Ovary (tissue), 3 donors: ENCODE measurements at regions not wholly inside any gene's neighbourhood (a gene's known extent, or its start where the extent isn't known, plus 50 kb on each side); places are given as distances from the start of the nearest gene placed in this dataset.

Experiments used
- POLR2A ChIP-seq: fragments of 450-650 bp; IDR thresholded peaks from one replicate; pipeline ENCODE4 v1.6.1; 2017; ENCODE audit warnings: antibody characterized with exemption, mild to moderate bottlenecking, moderate library complexity
- TF ChIP-seq, protein P1 (sequence below), 3 donors: fragments of 450-650 bp in 2 of 3; fragments of 200-600 bp in 1 of 3; IDR thresholded peaks; one replicate each; pipeline versions ENCODE4 v1.5.1 to v1.8.0; 2016 to 2022; ENCODE audit warnings: antibody characterized with exemption in 3 of 3, mild to moderate bottlenecking in 1 of 3
- donor health status: DM: no; HTN: no; CAD: no.

DNA sequence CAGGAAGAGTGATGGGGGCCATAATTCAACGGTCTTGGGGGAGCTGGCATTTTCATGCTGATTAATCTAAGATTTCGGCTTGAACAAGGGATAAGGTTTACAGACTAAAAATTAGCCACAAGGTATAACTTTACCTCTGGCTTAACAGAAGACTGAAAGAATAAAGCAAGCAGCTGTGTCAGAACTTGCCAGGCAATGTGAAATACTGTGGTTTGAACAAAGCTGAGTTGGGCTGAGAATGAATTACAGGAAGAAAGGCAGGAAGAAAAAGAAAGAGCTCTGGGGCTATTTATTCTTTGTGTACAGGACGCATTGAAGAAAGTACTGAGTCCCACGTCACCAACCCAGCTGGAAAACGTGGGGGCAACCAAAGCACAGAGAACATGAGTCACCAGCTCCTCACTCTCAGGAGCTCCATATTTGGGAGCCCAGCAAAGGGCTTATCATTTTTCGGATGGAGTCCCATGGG is 121.5 kb upstream of the NEDD9 start:
- TF ChIP-seq, protein P1, sequence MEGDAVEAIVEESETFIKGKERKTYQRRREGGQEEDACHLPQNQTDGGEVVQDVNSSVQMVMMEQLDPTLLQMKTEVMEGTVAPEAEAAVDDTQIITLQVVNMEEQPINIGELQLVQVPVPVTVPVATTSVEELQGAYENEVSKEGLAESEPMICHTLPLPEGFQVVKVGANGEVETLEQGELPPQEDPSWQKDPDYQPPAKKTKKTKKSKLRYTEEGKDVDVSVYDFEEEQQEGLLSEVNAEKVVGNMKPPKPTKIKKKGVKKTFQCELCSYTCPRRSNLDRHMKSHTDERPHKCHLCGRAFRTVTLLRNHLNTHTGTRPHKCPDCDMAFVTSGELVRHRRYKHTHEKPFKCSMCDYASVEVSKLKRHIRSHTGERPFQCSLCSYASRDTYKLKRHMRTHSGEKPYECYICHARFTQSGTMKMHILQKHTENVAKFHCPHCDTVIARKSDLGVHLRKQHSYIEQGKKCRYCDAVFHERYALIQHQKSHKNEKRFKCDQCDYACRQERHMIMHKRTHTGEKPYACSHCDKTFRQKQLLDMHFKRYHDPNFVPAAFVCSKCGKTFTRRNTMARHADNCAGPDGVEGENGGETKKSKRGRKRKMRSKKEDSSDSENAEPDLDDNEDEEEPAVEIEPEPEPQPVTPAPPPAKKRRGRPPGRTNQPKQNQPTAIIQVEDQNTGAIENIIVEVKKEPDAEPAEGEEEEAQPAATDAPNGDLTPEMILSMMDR (IDR thresholded peaks at IDR 0.05): no peak
- TF ChIP-seq POLR2A: no peak
